DND-41 (cell line): ENCODE measurements at regions not wholly inside any gene's neighbourhood (a gene's known extent, or its start where the extent isn't known, plus 50 kb on each side); places are given as distances from the start of the nearest gene placed in this dataset.
"Not testable (repeated sequence)": the region's sequence is repeated elsewhere in the genome, so short reads cannot be mapped to it uniquely, and the experiment has no call there.

ENCODE experiments used
- ATAC-seq: fragments of 200-7000 bp; cut with Tn5 transposase; 3 replicates; pipeline ENCODE4 v1.9.1; 2021; ENCODE audit warnings: low read depth; ENCODE audit not compliant: insufficient read depth
- DNase-seq: peaks from one replicate; pipeline ENCODE4 v3.0.0-alpha.2; 2020
- H2AFZ ChIP-seq: 2 replicates; pipeline ENCODE4 v1.6.0; 2012; ENCODE audit warnings: low read depth, low read length
- H3K27ac ChIP-seq: 2 replicates; pipeline ENCODE4 v1.5.1; 2012; ENCODE audit warnings: low read length, inconsistent platforms
- H3K27me3 ChIP-seq: fragments of 200-600 bp; sonication (generic); 2 replicates; pipeline ENCODE4 v1.6.0; 2012; ENCODE audit warnings: low read length, mild to moderate bottlenecking, inconsistent platforms; ENCODE audit not compliant: insufficient read depth, poor library complexity
- H3K36me3 ChIP-seq: 2 replicates; pipeline ENCODE4 v1.5.1; 2012; ENCODE audit warnings: low read length, inconsistent platforms; ENCODE audit not compliant: insufficient read depth
- H3K4me1 ChIP-seq: 2 replicates; pipeline ENCODE4 v1.5.1; 2012; ENCODE audit warnings: mild to moderate bottlenecking, low read length; ENCODE audit not compliant: insufficient read depth
- H3K4me2 ChIP-seq: 2 replicates; pipeline ENCODE4 v1.6.0; 2012; ENCODE audit warnings: mild to moderate bottlenecking, moderate library complexity, low read length, inconsistent platforms; ENCODE audit not compliant: insufficient read depth
- H3K4me3 ChIP-seq, 2 experiments: fragments of 200-600 bp in 1 of 2; shearing (Covaris generic) in 1 of 2; 2 replicates each; pipeline ENCODE4 v1.5.1; 2012 to 2016; ENCODE audit warnings: inconsistent platforms in 2 of 2, low read length in 2 of 2, mild to moderate bottlenecking in 2 of 2, low read depth in 1 of 2, moderate library complexity in 1 of 2
- H3K79me2 ChIP-seq: 2 replicates; pipeline ENCODE4 v1.6.0; 2012; ENCODE audit warnings: low read length, inconsistent platforms; ENCODE audit not compliant: insufficient read depth
- H3K9ac ChIP-seq: 2 replicates; pipeline ENCODE4 v1.6.0; 2012; ENCODE audit warnings: low read depth, mild to moderate bottlenecking, inconsistent platforms, low read length, moderate library complexity
- H3K9me3 ChIP-seq: 2 replicates; pipeline ENCODE4 v1.5.1; 2012; ENCODE audit warnings: low read length, moderate library complexity, mild to moderate bottlenecking, inconsistent platforms; ENCODE audit not compliant: insufficient read depth, severe bottlenecking
- H4K20me1 ChIP-seq: 2 replicates; pipeline ENCODE4 v1.6.0; 2012; ENCODE audit warnings: low read length; ENCODE audit not compliant: insufficient read depth
- EZH2 ChIP-seq: IDR thresholded peaks from 3 replicates; pipeline ENCODE4 v1.6.1; 2012; ENCODE audit warnings: borderline replicate concordance, low read depth, mild to moderate bottlenecking, moderate library complexity, low read length, inconsistent platforms; ENCODE audit not compliant: severe bottlenecking
- TF ChIP-seq, protein P1 (sequence below): IDR thresholded peaks from 2 replicates; pipeline ENCODE4 v1.5.1; 2012; ENCODE audit warnings: borderline replicate concordance, low read length, moderate library complexity, mild to moderate bottlenecking; ENCODE audit not compliant: poor library complexity, severe bottlenecking; ENCODE audit errors: extremely low read depth

DNA sequence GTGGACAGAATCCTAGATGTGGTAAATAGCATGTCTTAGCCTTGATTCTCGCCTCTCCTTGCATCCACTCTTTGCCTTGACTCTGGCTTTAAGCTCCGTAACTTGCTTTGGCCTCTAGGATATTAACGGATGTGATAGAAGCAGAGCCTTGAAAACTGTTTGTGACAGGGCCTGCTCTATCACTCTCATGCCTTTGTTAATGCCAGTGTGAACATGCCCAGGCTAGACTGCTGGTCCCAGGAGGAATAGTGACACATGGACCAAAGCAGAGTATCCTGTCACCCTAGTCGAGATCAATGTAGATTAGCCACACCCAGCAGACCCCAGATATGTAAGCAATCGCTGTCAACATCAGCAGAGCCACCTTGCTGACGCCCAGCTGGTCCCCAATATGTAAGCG is 109.9 kb upstream of the C9orf72 start:
- H4K20me1 ChIP-seq, result no peaks in the 10 kb centered on the region
- H3K27ac ChIP-seq, result no peak overlapping the region
- H2AFZ ChIP-seq, result no peak overlapping the region
- no peaks in the 10 kb centered on the region for H3K4me1 ChIP-seq
- no peak for DNase-seq
- H3K4me2 ChIP-seq, result no peak overlapping the region
- no peak overlapping the region for H3K9ac ChIP-seq
- H3K79me2 ChIP-seq, result no peaks in the 10 kb centered on the region
- no peaks in the 10 kb centered on the region for H3K36me3 ChIP-seq
- no peak overlapping the region for H3K4me3 ChIP-seq
- TF ChIP-seq EZH2, result no peak
- TF ChIP-seq, protein P1, sequence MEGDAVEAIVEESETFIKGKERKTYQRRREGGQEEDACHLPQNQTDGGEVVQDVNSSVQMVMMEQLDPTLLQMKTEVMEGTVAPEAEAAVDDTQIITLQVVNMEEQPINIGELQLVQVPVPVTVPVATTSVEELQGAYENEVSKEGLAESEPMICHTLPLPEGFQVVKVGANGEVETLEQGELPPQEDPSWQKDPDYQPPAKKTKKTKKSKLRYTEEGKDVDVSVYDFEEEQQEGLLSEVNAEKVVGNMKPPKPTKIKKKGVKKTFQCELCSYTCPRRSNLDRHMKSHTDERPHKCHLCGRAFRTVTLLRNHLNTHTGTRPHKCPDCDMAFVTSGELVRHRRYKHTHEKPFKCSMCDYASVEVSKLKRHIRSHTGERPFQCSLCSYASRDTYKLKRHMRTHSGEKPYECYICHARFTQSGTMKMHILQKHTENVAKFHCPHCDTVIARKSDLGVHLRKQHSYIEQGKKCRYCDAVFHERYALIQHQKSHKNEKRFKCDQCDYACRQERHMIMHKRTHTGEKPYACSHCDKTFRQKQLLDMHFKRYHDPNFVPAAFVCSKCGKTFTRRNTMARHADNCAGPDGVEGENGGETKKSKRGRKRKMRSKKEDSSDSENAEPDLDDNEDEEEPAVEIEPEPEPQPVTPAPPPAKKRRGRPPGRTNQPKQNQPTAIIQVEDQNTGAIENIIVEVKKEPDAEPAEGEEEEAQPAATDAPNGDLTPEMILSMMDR, result no peak
- ATAC-seq, result no peak
- no peaks in the 10 kb centered on the region for H3K9me3 ChIP-seq
- H3K27me3 ChIP-seq, result no peaks in the 10 kb centered on the region

DNA sequence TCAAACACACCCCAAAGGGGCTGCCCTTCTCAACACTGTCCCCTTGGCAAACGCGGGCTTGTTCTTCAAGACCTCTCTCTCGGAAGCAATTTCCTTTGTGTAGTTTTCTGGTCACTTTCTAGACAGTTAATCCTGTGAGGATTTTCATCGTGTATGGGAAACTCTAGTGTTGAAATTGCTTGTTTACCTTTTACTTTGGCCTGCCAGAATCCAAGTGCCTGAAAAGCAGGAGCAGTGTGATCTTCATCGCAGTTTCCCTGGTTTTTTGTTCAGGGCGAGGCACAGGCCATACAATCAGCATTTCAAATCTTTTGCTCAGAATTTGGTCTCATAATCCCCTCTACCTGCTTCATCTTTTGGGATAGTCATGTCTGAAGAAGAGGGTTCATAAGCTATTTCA is 115.7 kb upstream of the C9orf72 start:
- H2AFZ ChIP-seq, result no peak overlapping the region
- no peak for ATAC-seq
- DNase-seq, result no peak
- H3K4me2 ChIP-seq, result no peak overlapping the region
- TF ChIP-seq EZH2, result no peak
- TF ChIP-seq, protein P1, result no peak
- H4K20me1 ChIP-seq, result no peaks in the 10 kb centered on the region
- H3K79me2 ChIP-seq, result no peaks in the 10 kb centered on the region
- H3K36me3 ChIP-seq, result no peaks in the 10 kb centered on the region
- no peak overlapping the region for H3K9ac ChIP-seq
- no peaks in the 10 kb centered on the region for H3K9me3 ChIP-seq
- no peaks in the 10 kb centered on the region for H3K27me3 ChIP-seq
- no peaks in the 10 kb centered on the region for H3K4me1 ChIP-seq
- H3K4me3 ChIP-seq, result no peak overlapping the region
- no peak overlapping the region for H3K27ac ChIP-seq

DNA sequence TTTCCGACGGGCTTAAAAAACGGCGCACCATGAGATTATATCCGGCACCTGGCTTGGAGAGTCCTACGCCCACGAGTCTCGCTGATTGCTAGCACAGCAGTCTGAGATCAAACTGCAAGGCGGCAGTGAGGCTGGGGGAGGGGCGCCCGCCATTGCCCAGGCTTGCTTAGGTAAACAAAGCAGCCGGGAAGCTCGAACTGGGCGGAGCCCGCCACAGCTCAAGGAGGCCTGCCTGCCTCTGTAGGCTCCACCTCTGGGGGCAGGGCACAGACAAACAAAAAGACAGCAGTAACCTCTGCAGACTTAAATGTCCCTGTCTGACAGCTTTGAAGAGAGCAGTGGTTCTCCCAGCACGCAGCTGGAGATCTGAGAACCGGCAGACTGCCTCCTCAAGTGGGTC is 117.5 kb upstream of the C9orf72 start:
- H3K27ac ChIP-seq, H2AFZ ChIP-seq, H3K27me3 ChIP-seq, H3K4me3 ChIP-seq, H3K79me2 ChIP-seq, H3K9ac ChIP-seq, H3K36me3 ChIP-seq, DNase-seq, H3K9me3 ChIP-seq, H3K4me1 ChIP-seq, ATAC-seq, H3K4me2 ChIP-seq, H4K20me1 ChIP-seq: not testable (repeated sequence)

DNA sequence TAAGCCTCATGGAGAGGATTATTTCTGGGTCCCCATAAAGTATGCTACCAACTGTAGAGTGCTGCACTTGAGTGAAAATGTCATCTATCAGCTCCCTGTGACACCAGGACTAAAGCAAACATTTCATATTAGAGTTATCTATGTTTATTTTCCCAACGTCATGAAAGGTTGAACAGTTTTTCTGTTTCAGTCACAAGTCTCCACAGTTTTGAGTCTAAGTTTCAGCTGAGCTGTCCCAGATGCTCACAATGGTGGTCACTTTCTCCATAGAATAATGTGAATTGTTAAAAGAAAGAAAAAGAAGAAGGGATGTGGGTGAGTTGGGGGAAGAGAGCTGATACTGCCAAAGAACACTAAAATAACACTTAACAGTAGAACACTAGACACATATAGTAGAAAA is 126.3 kb upstream of the C9orf72 start:
- Histone ChIP-seq H4K20me1 (no peaks in the 10 kb centered on the region), H3K4me1 (no peaks in the 10 kb centered on the region), H3K27me3 (no peaks in the 10 kb centered on the region), H3K9ac (no peak overlapping the region), H3K27ac (no peak overlapping the region), H2AFZ (no peak overlapping the region), H3K4me3 (no peak overlapping the region), H3K4me2 (no peak overlapping the region), H3K9me3 (no peaks in the 10 kb centered on the region), H3K79me2 (no peaks in the 10 kb centered on the region), H3K36me3 (no peaks in the 10 kb centered on the region)
- DNase-seq, result no peak
- no peak for ATAC-seq
- TF ChIP-seq, protein P1, result no peak
- TF ChIP-seq EZH2, result no peak
